ENCODE measurements at regions not wholly inside any gene's neighbourhood (a gene's known extent, or its start where the extent isn't known, plus 50 kb on each side); places are given as distances from the start of the nearest gene placed in this dataset.
"Not testable (repeated sequence)": the region's sequence is repeated elsewhere in the genome, so short reads cannot be mapped to it uniquely, and the experiment has no call there.

DNA sequence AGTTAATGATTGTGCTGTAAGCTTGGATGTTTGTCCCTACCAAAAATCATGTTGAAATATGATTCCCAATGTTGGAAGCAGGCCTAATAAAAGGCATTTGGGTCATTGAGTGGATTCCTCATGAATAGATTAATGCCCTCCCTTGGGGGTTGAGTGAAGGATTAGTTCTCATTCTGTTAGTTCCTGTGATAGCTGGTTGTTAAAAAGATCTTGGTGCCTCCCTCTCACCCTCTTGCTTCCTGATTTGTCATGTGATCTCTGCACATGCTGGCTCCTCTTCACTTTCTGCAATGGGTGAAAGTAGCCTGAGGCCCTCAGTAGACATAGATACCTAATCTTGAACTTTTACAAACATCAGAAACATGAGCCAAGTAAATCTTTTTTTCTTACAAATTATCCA lies 115.6 kb upstream of the HCRTR2 start:
- DNase-seq (ENCODE audit: low spot score): peak; percentile 30

DNA sequence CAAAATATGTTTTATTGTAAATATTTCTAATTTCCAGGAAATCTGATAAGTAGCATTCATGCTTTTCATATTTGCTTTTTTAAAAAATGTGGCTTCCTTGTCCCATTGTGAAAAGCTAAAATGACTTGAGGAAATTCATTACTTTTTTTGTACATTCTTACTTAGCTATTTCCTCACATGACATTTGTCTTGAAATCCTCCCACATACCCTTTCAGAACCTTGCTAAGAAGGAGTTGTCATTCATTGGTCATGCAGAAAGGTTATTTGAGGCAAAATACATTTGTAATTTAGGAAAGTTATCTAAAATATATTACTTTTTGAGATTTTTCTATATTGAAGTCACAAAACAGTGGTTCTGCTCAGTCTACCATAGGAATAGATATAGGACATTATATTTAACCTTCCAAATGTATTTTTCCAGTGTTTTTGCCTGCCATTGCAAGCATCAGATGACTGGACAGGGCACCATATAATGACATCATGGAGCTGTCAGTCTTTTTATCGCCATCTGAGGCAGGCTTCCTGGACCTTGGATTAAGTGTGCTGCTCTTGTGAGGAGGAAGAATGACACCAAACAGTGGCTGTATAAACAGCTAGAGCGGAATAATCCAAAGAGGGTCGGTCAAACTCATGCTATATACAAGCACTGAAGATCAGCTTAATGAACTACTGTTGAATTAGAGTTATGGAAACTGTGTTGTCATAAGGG lies 109.4 kb upstream of the HCRTR2 start:
- no peak for DNase-seq (ENCODE audit: low spot score)

DNA sequence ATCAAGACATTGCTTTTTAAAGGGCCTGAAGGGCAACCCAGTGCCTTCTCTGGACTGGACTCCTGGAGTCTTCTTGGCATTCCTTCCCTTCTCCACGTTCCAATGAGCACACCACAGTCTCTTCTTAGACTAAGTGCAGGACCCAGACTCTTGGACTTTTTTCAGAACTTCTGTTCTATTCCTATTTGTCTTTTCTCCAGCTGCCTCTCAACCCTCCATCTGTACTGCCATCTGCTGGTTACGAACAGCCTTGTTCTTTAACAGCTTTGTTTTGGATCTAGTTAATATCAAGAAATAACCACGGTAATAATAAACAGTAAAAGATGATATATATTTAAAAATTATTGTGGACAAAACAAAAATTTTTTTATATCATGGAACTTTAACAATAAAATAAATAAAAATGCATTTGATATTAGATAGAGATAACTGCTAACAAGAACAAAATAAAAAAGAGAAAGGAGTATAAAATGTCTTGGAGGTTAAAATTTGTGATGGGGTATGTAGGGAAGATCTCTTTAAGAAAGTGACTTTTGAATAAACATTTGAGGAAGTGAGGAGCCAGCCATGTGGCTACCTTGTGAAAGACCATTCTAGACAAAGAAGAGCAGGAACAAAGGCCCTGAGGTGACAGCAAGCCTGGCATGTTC lies 105.1 kb upstream of the HCRTR2 start:
- DNase-seq (ENCODE audit: low spot score): peak; percentile 48

DNA sequence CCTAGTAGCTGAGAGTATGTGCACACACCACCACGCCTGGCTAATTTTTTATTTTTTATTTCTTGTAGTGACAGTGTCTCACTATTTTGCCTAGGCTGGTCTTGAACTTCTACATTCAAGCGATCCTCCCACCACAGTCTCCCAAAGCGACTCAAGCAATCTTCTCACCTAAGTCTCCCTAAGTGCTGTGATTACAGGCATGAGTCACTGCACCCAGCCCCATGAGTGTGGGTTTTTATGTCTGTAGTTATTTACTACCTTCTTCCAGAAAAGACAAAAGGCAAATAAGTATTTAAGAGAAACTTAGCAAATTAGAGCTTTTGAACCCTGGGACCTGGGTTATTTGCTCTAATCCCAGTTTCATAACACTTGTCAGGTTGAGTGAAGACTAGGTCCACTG lies 92.3 kb upstream of the HCRTR2 start:
- no peak for DNase-seq (ENCODE audit: low spot score)

DNA sequence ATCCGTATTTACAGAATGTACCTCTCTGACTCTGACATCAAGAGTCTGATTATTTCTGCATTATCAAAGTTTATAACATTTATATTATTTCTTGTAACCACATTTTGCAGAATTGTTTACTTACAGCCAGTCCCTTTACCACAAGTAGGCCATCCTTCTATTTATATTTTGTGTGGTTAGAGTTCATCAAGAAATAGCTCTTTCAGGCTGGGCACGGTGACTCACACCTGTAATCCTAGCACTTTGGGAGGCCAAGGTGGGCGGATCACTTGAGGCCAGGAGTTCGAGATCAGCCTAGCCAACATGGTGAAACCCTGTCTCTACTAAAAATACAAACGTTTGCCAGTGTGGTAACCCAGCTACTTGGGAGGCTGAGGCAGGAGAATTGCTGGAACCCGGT lies 86.3 kb upstream of the HCRTR2 start:
- not testable (repeated sequence) for DNase-seq (ENCODE audit: low spot score)

DNA sequence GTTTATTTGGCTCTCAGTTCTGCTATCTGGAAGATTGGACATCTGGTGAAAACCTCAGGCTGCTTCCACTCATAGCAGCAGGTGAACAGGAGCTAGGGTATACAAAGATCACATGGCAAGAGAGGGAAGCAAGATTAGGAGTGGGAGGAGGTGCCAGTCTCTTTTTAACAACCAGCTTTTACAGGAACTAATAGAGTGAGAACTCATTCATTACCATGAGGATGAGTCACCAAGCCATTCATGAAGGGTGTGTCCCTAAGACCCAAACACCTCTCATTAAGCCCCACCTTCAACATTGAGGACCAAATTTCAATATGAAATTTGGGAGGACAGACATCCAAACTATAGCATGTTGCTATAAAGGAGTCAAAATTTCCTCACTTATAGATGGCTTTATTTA lies 85.4 kb upstream of the HCRTR2 start:
- DNase-seq (ENCODE audit: low spot score): no peak

DNA sequence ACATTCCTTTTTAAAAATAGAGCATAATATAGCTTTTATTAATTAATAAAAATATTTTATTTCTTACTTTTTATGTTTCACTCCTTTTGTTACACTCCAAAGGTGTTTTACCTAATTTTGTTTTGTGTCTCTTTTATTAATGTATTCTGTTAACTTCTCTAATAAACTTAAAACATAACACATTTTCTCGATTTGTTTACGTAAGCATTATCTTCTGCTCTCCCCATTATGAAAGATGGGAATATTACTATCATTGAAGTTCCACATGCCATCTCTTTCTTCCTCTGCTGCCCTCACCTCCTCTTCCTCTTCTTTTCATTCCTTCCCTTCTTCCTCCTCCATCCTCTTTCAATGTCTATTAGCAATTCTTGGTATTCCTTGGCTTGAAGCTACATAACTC lies 85.0 kb upstream of the HCRTR2 start:
- DNase-seq (ENCODE audit: low spot score): no peak

DNA sequence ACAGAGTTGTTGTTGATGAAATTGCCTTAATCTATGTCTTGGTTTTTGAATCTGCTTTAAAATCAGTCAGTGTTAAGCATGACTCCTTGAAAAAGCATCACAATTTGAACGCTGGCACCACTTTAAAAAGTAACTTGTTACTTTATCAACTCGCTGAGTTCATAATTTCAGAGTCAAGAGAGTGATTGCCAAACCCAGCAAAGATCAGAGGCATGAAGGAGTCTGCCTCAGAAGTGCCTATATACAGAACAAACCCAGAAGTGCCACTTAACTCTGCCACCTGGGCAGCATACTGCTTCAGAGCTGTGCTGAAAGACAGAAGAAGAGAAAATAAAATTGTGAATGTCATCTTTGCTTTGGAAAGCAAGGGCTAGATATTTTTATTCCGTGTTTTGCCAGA lies 73.6 kb upstream of the HCRTR2 start:
- no peak for DNase-seq (ENCODE audit: low spot score)

DNA sequence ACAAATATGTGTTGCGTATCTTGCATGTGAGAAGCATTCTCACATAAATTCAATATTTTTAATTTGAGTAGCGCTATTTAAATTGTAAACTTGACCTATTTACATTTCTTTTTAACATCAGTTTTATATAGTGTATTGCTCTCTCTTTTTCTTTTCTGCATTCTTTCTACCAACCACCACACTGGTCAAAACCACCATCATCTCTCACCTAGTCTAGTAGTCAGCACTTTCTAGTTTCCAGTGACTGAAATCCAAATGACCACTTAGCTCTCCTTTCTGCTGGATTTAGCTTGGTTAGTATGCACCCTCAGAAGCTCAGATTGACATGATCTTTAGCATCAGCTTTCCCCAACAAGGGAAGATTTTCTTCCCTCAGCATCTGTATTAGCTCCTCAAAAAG lies 73.2 kb upstream of the HCRTR2 start:
- no peak for DNase-seq (ENCODE audit: low spot score)

DNA sequence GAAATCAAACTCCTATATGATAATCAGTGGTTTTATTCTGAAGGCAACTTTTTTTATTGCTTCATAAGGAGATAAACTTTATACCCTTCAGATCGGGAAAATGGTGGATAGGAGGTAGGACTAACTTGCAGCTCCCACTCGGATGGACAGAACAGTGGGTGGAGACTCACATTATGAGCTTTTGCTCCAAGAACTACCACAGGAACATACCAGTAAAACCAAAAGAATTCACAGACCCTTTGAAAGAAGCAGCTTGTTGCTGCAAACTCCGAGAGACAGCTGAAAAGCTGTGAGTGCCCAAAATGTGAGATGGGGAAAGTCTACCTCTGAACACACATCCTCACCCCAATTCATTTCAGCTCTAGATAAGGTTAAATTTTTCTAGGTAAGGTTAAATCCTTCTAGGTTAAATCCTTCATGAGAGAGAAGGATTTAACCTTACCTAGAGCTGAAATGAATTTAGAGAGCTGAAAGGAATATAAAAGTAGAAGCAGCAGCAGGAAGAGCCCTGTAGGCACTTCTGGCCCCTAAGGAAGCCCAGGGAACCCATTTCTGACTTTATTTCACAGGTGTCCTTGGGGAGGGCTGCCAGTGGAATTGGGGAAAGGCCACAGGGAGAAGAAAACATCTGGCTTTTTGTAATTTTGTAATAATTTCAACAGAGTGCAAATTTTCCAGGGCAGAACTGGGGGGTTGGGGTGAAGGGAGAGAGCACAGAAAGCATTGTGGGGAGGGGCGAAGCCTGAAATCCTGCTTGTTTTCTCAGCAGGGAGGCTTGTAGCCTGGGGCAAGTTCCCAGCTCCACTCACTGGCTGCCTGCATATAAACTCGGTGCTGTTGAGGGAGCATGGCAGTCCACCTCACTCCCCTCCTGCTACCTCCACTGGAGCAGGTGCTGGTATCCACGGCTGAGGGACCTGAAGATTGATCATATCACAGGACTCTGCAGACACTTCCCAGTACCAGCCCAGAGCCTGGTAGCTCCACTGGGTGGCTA lies 65.9 kb upstream of the HCRTR2 start:
- DNase-seq (ENCODE audit: low spot score): no peak

DNA sequence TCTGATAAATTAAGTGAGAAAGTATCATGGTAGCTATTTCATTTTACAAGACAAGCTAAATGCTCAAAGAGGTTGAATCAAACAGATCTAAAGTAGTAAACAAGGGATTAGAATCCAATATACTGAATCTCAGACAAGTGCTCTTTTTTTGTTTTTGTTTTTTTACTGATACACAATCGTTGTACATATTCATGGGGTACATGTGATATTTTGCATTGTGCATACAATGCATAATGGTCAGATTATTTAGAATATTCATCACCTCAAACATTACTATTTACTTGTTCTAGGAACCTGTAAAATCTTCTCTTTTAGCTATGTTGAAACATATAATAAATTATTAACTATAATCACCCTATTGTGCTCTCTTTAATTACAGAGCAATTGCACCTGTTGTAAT lies 57.0 kb upstream of the HCRTR2 start:
- no peak for DNase-seq (ENCODE audit: low spot score)

DNA sequence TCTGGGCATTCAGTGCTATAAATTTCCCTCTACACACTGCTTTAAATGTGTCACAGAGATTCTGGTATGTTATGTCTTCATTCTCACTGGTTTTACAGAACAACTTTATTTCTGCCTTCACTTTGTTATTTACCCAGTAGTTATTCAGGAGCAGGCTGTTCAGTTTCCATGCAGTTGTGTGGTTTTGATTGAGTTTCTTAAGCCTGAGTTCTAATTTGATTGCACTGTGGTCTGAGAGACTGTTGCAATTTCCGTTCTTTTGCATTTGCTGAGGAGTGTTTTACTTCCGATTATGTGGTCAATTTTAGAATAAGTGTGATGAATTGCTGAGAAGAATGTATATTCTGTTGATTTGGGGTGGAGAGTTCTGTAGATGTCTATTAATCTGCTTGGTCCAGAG lies 50.1 kb upstream of the HCRTR2 start:
- DNase-seq (ENCODE audit: low spot score): not testable (repeated sequence)

Data from D341Med (cell line).